ENCODE measurements at regions not wholly inside any gene's neighbourhood (a gene's known extent, or its start where the extent isn't known, plus 50 kb on each side); places are given as distances from the start of the nearest gene placed in this dataset.

DNA sequence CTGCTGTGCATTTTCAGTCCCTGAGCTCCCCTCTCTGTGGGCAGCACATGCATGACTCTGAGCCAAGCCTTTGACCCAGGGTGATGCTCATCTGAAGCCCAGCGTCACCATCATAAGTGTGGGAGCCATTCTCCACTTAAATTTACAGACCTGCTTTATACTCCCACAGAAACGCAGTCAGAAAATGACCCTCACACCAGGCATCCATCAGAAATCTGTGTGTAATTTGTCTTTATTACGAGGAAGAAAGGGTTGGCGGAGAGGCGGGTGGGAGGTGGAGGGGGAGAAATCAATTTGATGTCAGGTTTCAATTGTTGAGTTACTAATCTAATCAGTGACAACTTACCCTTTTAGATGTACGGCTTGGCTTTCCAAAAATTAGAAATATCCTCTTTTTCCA is 353.6 kb downstream of the MAFB start:
- intact Hi-C loops (cut with micrococcal nuclease; ENCODE audit: unreplicated experiment), result no loop called here
- Histone ChIP-seq H3K9me2 (ENCODE audit: insufficient read depth) (no peaks in the 10 kb centered on the region), H3K4me1 (replicated peaks; ENCODE audit: insufficient read depth) (no peaks in the 10 kb centered on the region), H3F3A (ENCODE audit: insufficient read depth, low read depth) (no peaks in the 10 kb centered on the region), H3K79me2 (ENCODE audit: low read depth) (no peaks in the 10 kb centered on the region), H3K9me3 (ENCODE audit: insufficient read depth, low read depth) (no peaks in the 10 kb centered on the region), H4K20me1 (ENCODE audit: insufficient read depth) (no peaks in the 10 kb centered on the region), H3K36me3 (ENCODE audit: low read depth) (no peaks in the 10 kb centered on the region), H3K4me2 (no peak overlapping the region), H3K27me3 (ENCODE audit: insufficient read depth, low read depth) (no peaks in the 10 kb centered on the region), H3K27ac (no peak overlapping the region), H2AFZ (no peak overlapping the region), H3K4me3 (no peak overlapping the region)
- TF ChIP-seq EZH2 (IDR thresholded peaks at IDR 0.05; ENCODE audit: low read depth), result no peak
- no peak for DNase-seq
- ChIA-PET POLR2A (ENCODE audit: unreplicated experiment) (no interaction called here), CTCF (no interaction called here)
- BruUV-seq (replicated peaks), result no TSS peak

DNA sequence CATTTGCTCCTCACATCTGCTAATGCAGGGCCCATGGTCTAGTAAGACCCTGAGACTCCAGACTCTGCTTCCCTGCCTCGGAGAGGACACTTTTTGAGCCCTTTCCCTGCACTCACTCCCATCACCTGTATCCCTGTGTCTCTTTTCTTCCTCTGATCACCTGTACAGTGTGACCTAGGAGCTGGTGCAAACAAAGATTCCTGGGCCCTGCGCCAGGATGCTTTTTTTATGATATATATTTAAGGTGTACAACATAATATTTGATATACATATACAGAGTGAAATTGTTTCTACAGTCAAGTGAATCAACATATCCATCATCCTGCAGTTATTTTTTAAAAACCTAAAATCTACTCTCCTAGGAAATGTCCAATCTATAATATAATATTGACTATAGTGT is 355.4 kb downstream of the MAFB start:
- Histone ChIP-seq H3K4me1 (replicated peaks; ENCODE audit: insufficient read depth) (no peaks in the 10 kb centered on the region), H3K27ac (no peak overlapping the region), H3K9me3 (ENCODE audit: insufficient read depth, low read depth) (no peaks in the 10 kb centered on the region), H3K9me2 (ENCODE audit: insufficient read depth) (no peaks in the 10 kb centered on the region), H2AFZ (no peak overlapping the region), H4K20me1 (ENCODE audit: insufficient read depth) (no peaks in the 10 kb centered on the region), H3K79me2 (ENCODE audit: low read depth) (no peaks in the 10 kb centered on the region), H3F3A (ENCODE audit: insufficient read depth, low read depth) (no peaks in the 10 kb centered on the region), H3K27me3 (ENCODE audit: insufficient read depth, low read depth) (no peaks in the 10 kb centered on the region), H3K4me3 (no peak overlapping the region), H3K36me3 (ENCODE audit: low read depth) (no peaks in the 10 kb centered on the region), H3K4me2 (no peak overlapping the region)
- no peak for TF ChIP-seq EZH2 (IDR thresholded peaks at IDR 0.05; ENCODE audit: low read depth)
- TF ChIP-seq, protein P1, sequence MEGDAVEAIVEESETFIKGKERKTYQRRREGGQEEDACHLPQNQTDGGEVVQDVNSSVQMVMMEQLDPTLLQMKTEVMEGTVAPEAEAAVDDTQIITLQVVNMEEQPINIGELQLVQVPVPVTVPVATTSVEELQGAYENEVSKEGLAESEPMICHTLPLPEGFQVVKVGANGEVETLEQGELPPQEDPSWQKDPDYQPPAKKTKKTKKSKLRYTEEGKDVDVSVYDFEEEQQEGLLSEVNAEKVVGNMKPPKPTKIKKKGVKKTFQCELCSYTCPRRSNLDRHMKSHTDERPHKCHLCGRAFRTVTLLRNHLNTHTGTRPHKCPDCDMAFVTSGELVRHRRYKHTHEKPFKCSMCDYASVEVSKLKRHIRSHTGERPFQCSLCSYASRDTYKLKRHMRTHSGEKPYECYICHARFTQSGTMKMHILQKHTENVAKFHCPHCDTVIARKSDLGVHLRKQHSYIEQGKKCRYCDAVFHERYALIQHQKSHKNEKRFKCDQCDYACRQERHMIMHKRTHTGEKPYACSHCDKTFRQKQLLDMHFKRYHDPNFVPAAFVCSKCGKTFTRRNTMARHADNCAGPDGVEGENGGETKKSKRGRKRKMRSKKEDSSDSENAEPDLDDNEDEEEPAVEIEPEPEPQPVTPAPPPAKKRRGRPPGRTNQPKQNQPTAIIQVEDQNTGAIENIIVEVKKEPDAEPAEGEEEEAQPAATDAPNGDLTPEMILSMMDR (conservative IDR thresholded peaks at IDR 0.05), result no peak
- no TSS peak for BruUV-seq (replicated peaks)
- intact Hi-C loops (cut with micrococcal nuclease; ENCODE audit: unreplicated experiment), result no loop called here
- ChIA-PET CTCF (no interaction called here), POLR2A (ENCODE audit: unreplicated experiment) (no interaction called here)
- no peak for DNase-seq

DNA sequence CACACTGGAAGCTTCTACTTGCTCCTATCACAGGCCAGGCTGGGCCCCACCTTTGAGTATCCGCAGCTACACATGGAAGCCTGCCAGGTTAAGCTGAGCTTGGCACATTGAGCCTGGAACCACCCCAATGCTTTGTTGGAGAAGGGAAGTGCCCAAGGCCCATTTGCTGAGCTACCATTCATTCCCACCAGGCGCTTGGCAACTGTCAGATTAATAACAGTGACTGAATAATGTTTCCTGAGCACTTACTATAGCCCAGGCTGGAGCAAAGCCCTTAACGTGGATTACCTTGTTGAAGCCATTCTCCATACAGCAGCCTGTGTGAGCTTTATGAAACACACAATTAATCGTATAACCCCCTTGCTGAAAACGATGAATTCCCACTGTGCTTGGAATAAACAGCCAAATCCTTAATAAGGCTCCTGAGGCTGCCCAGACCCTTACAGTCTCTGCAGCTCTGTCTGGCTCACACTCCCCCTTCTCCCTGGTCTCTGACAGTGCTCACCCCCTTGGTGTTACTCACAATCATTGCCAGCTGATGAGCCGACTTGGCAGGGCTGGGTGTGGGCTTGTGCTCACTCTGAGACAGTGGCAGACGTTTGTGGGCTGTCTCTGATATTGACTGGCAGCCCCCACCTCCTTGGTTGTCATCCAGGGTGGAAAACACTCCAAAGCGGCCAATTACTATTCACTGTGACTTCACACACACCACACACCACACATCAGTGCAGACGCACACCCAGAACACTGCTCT is 357.1 kb downstream of the MAFB start:
- H3K27ac ChIP-seq, result no peak overlapping the region
- no peak overlapping the region for H3K4me3 ChIP-seq
- H4K20me1 ChIP-seq (ENCODE audit: insufficient read depth), result no peaks in the 10 kb centered on the region
- H3K4me1 ChIP-seq (replicated peaks; ENCODE audit: insufficient read depth), result no peaks in the 10 kb centered on the region
- H2AFZ ChIP-seq, result no peak overlapping the region
- intact Hi-C loops (cut with micrococcal nuclease; ENCODE audit: unreplicated experiment), result no loop called here
- BruUV-seq (replicated peaks), result no TSS peak
- no peak overlapping the region for H3K4me2 ChIP-seq
- DNase-seq, result no peak
- TF ChIP-seq EZH2 (IDR thresholded peaks at IDR 0.05; ENCODE audit: low read depth), result no peak
- TF ChIP-seq, protein P1 (conservative IDR thresholded peaks at IDR 0.05), result no peak
- POLR2A ChIA-PET (ENCODE audit: unreplicated experiment), result no interaction called here
- H3K36me3 ChIP-seq (ENCODE audit: low read depth), result no peaks in the 10 kb centered on the region
- H3K9me2 ChIP-seq (ENCODE audit: insufficient read depth), result no peaks in the 10 kb centered on the region
- H3K27me3 ChIP-seq (ENCODE audit: insufficient read depth, low read depth), result no peaks in the 10 kb centered on the region
- no peaks in the 10 kb centered on the region for H3K79me2 ChIP-seq (ENCODE audit: low read depth)
- H3F3A ChIP-seq (ENCODE audit: insufficient read depth, low read depth), result no peaks in the 10 kb centered on the region
- CTCF ChIA-PET, result no interaction called here
- H3K9me3 ChIP-seq (ENCODE audit: insufficient read depth, low read depth), result no peaks in the 10 kb centered on the region

DNA sequence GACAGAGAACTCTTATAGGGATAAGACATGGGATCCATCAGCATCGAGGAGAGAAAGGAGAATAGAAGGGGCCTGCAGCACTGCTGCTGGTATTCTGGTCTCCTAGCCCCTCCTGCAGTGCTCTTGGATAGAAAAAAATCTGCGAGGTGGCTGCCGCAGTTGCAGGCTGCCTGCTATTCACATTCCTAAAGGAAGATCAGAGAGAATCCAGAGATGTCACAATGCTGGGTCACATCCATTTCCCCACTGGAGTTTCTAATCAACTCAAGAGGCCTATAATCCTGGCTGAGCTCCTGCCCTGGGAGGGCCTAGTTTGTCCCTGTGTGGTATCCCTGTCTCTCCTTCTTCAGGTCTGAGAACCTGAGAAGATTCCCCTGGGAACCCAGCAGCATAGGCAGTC is 357.8 kb downstream of the MAFB start:
- Histone ChIP-seq H3K36me3 (ENCODE audit: low read depth) (no peaks in the 10 kb centered on the region), H3K79me2 (ENCODE audit: low read depth) (no peaks in the 10 kb centered on the region), H3K27me3 (ENCODE audit: insufficient read depth, low read depth) (no peaks in the 10 kb centered on the region), H3K27ac (no peak overlapping the region), H2AFZ (no peak overlapping the region), H3K4me2 (no peak overlapping the region), H3K9me3 (ENCODE audit: insufficient read depth, low read depth) (no peaks in the 10 kb centered on the region), H3K9me2 (ENCODE audit: insufficient read depth) (no peaks in the 10 kb centered on the region), H4K20me1 (ENCODE audit: insufficient read depth) (no peaks in the 10 kb centered on the region), H3K4me3 (no peak overlapping the region), H3F3A (ENCODE audit: insufficient read depth, low read depth) (no peaks in the 10 kb centered on the region), H3K4me1 (replicated peaks; ENCODE audit: insufficient read depth) (no peaks in the 10 kb centered on the region)
- ChIA-PET CTCF (no interaction called here), POLR2A (ENCODE audit: unreplicated experiment) (no interaction called here)
- no TSS peak for BruUV-seq (replicated peaks)
- intact Hi-C loops (cut with micrococcal nuclease; ENCODE audit: unreplicated experiment), result no loop called here
- no peak for DNase-seq
- no peak for TF ChIP-seq EZH2 (IDR thresholded peaks at IDR 0.05; ENCODE audit: low read depth)
- TF ChIP-seq, protein P1 (conservative IDR thresholded peaks at IDR 0.05), result no peak
